Stimulated activated CD8-positive, alpha-beta memory T cell treated with anti-CD3 and anti-CD28 coated beads, Interleukin-4, amount 100 ng/mL, for 48 hours (primary cell): ENCODE measurements at regions not wholly inside any gene's neighbourhood (a gene's known extent, or its start where the extent isn't known, plus 50 kb on each side); places are given as distances from the start of the nearest gene placed in this dataset.

Experiments
- DNase-seq: peaks from one replicate; pipeline ENCODE4 v3.0.0-alpha.2; 2020

DNA sequence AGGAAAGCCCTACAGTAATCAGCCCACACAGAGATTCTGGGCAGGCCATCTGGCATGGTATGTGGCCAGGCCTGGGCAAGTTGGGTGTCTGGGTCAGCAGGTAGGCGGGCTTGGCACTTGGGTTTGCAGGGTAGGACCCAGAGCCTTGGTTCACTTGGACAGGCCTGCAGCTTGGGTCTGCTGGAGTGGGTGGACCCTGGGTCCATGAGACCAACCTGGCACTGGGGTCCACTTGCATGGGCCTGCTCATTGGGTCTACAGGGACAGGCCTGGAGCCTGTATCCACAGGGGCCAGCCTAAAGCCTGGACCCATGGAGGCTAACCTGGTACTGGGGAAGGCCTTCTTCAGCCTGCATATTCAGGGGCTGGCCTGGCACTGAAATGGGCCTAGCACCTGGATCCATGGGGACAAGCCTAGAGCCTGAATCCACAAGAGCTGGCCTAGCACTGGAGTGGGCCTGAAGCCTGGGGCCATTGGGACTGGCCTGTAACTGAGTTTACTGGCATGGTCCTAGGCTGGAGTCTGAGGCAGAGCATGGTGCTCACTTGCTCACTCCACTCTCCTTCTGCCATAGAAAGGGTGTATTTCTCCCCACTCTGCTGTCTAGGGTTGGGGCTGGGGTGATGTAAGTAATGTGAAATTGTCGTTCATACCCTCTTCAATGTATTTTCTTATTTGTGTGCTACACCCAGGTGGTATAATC lies 315.0 kb downstream of the AHR start:
- DNase-seq: no peak

DNA sequence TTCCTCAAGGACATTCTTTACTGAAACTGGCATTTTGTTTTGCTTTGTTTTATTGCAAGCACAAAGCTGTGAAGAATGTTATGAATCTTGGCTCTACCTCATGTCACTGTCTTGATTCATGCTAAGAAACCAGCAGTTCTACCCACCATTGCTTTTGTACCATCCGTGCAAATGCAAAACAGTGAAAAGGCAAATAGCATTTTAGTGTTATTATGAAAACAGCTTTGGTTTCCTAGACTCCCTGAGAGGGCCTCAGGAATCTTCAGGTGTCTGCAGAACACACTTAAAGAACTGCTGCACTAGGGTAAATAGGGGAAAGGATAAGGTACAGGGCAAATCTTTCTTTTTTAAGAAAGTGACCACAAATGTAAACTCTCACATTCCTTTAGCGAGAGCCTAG lies 318.9 kb downstream of the AHR start:
- no peak for DNase-seq

- no peak for DNase-seq
Observed at GRCh38 chr7:17617857-17618651, 319.6 kb downstream of the AHR start.

GRCh38 chr7:17618652-17618974 lies 320.2 kb downstream of the AHR start:
- no peak for DNase-seq

- no peak for DNase-seq
Observed at GRCh38 chr7:17619196-17619818, 320.9 kb downstream of the AHR start.

DNA sequence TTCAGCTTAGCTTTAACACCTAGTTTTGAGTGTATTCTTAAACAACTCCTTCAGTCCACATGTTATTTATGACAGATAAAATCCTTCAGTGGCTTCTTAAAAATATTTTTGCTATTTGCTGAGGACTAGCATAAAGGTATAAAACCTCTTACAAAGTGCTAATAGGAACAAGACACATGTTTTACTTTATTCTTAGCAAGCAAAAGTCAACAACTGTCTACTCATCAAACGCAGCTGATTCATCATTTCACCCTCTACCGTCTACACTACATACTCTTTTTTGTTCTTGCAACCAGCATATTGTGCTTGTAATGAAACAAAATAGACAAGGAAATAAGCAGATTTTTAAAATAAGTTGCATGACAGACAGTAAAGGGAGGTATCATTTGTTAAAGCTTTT lies 319.7 kb downstream of the SNX13 start:
- DNase-seq: no peak

GRCh38 chr7:17622451-17622850 lies 317.8 kb downstream of the SNX13 start:
- no peak for DNase-seq

GRCh38 chr7:17623546-17624185 lies 316.6 kb downstream of the SNX13 start:
- no peak for DNase-seq

DNA sequence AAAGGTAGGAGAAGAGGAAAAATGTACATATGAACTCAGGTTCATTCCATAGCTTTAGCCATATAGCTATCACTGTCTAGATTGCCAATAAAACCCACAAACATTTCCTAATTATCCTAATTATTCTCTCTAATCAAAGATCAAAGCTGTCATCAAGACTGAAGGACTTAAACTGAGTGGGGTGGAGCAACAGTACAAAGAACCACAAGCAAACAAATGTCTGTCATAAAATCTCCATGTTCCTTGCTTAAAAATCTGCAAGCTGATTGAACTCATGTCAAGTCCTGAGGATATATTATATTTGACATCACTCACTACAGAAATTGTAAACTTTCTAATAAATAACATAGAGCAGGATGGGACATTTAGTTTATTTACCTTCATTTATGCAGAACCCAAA lies 315.9 kb downstream of the SNX13 start:
- DNase-seq: no peak

GRCh38 chr7:17625043-17625442 lies 315.3 kb downstream of the SNX13 start:
- no peak for DNase-seq

GRCh38 chr7:17626235-17626634 lies 314.1 kb downstream of the SNX13 start:
- DNase-seq: no peak

DNA sequence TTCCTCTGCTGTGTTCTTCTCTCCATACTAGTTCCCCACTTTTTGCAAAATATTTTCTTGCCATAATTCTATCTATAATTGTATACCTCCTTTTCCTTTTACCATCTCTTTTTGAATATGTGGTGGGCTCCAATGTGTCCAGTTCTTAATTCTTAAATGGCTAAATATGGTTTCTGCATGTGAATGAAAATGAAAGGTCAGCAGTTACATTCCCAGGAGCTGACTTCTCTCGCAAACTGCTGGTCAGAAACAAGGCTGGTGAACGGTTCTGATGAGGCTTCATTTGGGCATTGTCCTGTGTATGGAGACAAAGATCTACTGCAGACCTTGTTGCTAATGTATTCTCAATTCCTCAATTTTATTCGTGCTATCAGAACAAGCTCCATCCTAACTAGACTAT lies 309.2 kb downstream of the SNX13 start:
- no peak for DNase-seq

GRCh38 chr7:17632384-17632783 lies 307.9 kb downstream of the SNX13 start:
- DNase-seq: no peak

DNA sequence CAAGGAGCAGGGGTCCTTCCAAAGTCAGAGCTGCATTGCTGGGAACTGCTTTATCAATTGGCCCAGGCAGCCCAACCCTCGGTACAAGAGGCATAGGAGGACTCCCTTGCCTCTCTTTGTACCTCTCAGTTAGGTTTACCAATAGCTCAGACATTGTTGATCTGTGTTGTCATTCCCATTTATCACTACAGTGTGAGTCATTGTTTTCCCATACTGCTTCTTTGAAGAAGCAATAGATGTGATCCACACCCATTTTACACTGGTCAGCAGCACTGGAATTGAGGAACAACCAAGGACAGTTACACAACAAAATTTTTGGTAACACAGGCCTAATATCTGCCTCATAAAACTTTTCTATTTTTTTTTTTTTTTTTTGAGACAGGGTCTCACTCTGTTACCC lies 307.2 kb downstream of the SNX13 start:
- no peak for DNase-seq

GRCh38 chr7:17638727-17639126 lies 301.6 kb downstream of the SNX13 start:
- DNase-seq: no peak

DNA sequence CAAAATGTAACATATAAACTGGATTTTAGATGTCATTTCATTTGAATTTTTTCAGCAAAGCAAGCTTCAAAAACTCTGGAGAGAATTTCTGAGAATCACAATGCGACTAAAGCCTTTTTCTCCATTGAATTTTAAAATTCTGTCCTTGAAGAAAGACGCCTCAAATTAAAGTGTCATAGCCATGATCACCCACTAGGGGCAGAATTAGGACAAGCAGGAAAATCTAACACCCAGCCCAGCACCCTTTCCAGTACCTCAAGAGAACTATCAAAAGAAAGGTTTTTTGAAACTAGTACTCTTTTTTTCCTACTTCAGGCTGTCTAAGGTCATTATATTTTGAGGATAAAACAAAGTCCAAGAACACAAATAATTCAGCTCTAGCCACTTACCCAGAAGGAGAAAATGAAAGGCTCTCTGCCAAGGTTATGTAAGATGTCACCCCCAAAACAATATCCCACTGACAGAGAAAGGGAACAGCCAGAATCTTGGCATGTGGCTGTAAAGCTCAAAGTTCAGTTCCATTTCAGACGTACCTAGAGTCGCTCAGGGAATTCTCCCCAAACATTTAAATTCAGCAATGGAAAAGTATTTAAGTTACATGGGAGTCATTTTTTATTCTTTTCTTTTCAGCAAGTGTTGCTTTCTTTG lies 299.4 kb downstream of the SNX13 start:
- peak; percentile 35 for DNase-seq

GRCh38 chr7:17645500-17645899 lies 294.8 kb downstream of the SNX13 start:
- no peak for DNase-seq

GRCh38 chr7:17646253-17646956 lies 293.9 kb downstream of the SNX13 start:
- no peak for DNase-seq

- no peak for DNase-seq
Observed at GRCh38 chr7:17651341-17651740, 289.0 kb downstream of the SNX13 start.

GRCh38 chr7:17651863-17652385 lies 288.4 kb downstream of the SNX13 start:
- DNase-seq: no peak

- DNase-seq: no peak
Observed at GRCh38 chr7:17654940-17655339, 285.4 kb downstream of the SNX13 start.

DNA sequence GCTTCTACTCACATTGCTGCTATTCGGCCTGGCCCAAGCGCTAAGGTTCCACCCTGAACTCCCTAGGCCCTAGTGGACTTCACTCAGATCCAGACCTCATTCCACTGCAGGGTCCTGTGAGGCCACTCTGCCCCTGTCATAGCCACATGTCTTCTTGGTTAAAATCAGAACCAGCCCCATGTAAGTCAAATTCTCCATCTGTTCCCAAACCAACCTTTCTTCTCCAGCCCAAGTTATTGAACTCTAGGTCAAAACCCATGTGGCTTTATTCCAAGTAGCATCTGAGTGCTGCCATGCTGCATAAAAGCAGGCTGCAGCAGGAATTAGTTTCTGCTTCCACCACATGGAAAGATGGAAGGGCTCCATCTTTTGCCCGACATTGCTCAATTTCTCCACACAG lies 281.2 kb downstream of the SNX13 start:
- DNase-seq: no peak
